NCI-H82 treated with DMSO at 0.1 percent for 48 hours (cell line): ENCODE measurements at regions not wholly inside any gene's neighbourhood (a gene's known extent, or its start where the extent isn't known, plus 50 kb on each side); places are given as distances from the start of the nearest gene placed in this dataset.

Experiments
- DNase-seq: peaks from one replicate; lab custom pipeline; 2025; ENCODE audit not compliant: unreplicated experiment; lab: John Stamatoyannopoulos, UW

DNA sequence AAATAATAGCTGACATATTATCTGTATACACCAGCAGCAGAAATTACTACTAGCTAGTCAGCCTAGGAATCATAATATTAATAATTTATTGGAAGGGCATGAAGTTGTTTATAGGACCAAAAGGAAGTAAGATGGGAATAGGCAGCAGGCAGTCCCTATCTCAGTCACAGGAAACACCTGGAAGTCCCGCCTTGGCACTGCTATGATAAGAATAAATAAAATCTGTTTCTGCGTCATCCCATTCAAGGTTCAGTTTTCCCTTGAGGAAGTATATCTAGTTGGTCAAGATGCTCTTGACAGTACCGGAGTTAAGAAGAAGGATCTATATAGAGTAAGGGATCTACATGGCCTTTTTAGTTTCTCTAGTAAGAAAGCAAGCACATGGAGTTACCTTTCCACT is 830.8 kb downstream of the DIAPH3 start:
- no peak for DNase-seq

GRCh38 chr13:59337070-59337469 is 826.7 kb downstream of the DIAPH3 start:
- DNase-seq, result no peak

DNA sequence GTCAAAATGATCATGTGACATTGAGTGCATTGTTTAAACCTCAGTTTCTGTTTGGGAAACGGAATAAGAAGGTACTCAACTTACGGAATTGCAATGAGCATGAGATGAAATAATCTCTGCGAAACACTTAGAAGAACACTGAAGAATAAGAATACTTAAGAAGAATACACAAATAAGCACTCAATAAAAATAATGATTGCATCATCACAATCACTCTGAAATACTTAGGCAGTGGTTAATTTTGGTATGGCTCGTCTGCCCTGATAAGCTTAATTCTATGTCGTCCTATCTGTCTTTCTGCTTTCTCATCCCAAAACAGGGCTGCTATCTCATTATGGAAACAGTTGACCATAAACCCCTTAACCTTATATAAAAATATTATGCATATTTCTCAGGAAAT is 823.6 kb downstream of the DIAPH3 start:
- DNase-seq, result no peak

DNA sequence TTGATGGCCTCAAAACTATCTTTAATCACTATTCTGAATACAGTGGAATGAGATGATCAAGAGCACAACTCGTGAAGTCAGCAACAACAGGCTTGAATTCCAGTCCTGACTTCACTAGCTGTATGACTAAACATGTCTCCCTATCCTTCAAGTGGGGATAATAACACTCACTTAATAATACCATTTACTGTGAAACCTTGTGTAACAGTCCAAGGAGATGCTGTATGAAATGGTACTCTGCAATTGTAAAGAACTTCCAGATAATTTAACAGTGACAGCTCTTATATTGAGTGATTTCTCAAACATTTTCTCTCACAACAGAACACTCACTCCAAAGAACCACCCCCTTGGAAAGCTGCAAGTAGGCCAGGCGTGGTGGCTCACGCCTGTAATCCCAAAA is 823.1 kb downstream of the DIAPH3 start:
- no peak for DNase-seq

DNA sequence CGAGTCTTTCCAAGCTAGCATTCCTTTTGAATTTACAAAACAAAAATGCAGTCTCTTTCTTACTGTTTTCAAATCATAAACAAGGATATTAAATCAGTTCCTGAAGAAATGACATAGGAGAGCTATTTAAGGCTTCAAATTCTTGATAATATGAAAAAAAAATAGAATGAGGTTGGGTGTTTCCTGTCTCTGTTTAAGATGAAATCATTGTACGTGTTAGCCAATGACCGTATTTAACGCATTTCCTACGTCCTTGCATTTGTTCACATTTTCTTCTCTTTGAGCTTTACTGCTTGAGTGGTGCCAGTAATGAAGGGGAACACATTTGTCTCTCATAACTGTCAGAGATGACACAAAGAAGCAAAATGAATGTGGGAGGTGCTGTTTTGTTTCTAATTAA is 821.3 kb downstream of the DIAPH3 start:
- DNase-seq, result no peak

- DNase-seq, result no peak
Observed at GRCh38 chr13:59343132-59343531, 820.6 kb downstream of the DIAPH3 start.

DNA sequence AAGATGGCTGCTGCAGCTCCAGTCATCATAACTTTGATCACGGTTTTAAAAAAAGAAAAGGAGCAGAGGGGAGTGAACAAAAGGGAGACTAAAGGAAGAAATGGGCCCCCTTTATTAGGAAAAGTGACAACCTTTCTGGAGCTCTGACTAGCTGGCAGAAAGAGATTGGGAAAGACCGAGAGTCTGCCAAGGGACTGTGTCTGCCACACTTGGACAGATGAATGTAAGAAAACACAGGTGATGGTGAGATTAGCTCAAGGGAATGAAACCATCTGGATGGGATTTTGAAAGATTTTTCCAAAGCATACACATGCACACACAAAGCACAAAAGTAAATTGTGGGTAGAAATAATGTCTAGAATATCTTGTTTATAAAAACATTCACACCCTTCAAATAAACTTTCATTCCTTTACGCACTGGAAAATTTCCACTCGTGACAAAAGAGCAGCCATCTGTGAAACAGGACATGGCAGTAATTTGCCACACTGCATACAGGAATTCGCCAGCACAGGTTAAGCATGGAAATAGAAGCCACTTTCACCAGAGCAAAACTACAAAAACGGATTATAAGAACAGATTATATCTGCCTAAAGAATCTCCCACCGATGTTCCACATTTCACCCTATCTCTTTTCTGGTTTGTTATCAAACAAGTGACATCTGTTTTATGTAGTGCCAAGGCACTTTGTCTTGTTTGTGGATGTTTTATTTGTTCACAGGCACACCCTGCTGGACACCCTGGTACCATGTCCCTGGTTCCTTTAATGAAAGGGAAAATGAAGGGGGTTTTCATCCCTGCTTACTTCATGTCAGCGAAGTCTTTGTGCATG is 819.5 kb downstream of the DIAPH3 start:
- no peak for DNase-seq

DNA sequence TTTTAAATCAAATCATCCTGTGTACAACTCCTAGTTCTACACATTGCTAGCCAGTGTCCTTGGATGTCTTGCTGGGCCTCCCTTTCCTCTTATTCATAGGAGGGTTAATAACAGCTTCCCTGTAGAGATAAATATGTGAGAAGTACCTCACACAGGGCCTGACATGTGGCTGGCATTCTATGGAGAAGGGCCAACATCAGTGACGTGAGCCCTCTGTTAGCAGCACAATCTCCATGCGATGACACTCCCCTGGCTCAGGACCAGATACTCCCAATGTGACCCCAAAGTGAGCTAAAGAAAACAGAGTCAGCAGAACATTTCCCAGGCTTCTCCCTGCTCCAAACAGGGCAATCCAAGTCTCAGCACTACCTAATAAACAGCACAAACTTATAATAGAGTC is 818.4 kb downstream of the DIAPH3 start:
- no peak for DNase-seq

- no peak for DNase-seq
Observed at GRCh38 chr13:59346999-59347723, 816.6 kb downstream of the DIAPH3 start.

- DNase-seq, result no peak
Observed at GRCh38 chr13:59348617-59349016, 815.1 kb downstream of the DIAPH3 start.

GRCh38 chr13:59352600-59352999 is 811.1 kb downstream of the DIAPH3 start:
- DNase-seq, result no peak

DNA sequence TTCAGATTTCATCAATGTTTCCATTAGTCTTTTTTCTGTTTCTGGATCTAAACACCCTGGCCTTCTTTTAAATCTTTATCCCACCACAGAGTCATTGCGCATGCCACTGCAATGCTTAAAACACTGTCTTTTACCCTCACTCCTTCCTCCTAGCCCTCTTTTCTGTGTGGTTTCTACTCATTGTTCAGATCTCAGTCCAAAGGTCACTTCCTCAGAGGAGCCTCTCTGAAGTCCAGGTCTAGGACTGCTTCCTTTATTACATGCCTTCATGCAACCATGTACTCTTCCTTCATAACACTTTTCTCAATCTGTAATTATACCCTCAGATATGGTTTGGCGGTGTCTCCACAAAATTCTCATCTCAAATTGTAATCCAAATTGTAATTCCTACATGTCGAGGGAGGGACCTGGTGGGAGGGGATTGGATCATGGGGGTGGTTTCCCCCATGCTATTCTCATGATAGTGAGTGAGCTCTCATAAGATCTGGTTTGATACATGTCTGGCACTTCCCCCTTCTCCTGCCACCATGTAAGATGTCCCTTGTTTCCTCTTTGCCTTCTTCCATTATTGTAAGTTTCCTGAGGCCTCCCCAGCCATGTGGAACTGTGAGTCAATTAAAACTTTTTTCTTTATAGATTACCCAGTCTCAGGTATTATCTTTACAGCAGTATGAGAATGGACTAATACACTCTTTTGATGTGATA is 808.9 kb downstream of the DIAPH3 start:
- no peak for DNase-seq

- no peak for DNase-seq
Observed at GRCh38 chr13:59356607-59357006, 807.1 kb downstream of the DIAPH3 start.

- DNase-seq, result no peak
Observed at GRCh38 chr13:59358014-59358413, 805.7 kb downstream of the DIAPH3 start.

- DNase-seq, result no peak
Observed at GRCh38 chr13:59360108-59360507, 803.6 kb downstream of the DIAPH3 start.

DNA sequence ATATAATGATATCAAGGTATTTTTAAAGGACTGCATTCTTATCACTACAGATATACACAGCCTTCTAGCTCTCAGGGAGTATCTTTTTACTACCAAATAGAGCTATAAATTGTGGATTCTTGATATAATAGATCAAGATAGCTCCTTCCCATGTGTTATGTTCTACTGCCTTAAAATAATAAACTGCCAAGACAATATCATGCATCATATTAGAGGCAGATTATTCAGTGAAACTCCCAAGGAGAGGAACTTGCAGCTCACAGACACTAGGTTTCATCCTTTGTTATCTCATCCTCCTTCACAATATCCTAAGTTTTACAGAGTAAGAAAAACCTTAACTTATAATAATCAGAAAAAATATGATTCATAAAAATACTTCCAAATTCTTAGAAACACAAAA is 802.8 kb downstream of the DIAPH3 start:
- no peak for DNase-seq

DNA sequence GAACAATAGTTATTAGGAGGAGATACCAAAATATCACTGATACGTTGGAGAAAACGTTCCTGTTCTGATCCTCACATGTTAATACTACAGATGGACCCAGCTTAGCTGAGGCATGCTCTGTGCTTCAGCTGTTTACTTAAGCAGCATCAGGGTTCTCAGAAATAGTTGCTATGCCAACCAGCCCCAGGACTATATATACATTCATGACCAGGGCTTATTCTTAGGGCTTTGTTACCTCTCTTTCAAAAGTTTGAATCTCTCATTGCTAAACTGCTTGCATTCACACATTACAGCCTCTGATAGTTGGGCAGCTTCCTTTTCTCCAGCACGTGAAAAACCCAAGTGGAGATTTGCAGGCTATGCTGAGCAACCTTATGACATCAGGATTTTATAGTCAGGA is 800.4 kb downstream of the DIAPH3 start:
- no peak for DNase-seq

GRCh38 chr13:59363947-59364346 is 799.8 kb downstream of the DIAPH3 start:
- no peak for DNase-seq

DNA sequence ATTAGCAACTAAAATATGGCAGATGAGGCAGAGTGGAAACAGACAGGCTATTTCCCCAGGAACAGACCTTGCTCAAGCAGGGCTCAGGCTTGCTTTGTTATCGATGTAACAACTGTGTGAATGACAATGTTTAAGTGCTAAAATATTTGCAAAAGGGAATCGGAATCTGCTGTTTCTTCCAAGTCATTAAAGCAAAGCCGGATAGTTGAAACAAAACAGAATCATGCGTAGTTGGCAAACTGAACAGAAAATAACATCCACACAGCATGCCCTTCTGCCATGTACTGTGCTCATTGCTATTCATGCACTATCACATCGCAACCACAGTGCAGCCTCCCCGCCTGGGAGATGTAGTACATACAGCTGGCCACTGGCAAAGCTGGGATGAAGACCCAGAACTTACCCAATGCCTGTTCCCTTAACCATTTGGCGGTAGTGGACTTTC is 799.1 kb downstream of the DIAPH3 start:
- DNase-seq, result no peak

- no peak for DNase-seq
Observed at GRCh38 chr13:59367467-59367866, 796.3 kb downstream of the DIAPH3 start.

GRCh38 chr13:59367904-59368303 is 795.8 kb downstream of the DIAPH3 start:
- DNase-seq, result no peak

GRCh38 chr13:59368693-59369092 is 795.0 kb downstream of the DIAPH3 start:
- DNase-seq, result no peak
